GM18858 (cell line): ENCODE measurements at regions not wholly inside any gene's neighbourhood (a gene's known extent, or its start where the extent isn't known, plus 50 kb on each side); places are given as distances from the start of the nearest gene placed in this dataset.
A peak's percentile ranks its signal among the peaks of the same experiment; 100 is the strongest.
"Not testable (repeated sequence)": the region's sequence is repeated elsewhere in the genome, so short reads cannot be mapped to it uniquely, and the experiment has no call there.

Source experiments
- ATAC-seq: cut with Tn5 transposase; IDR thresholded peaks from one replicate; pipeline ENCODE4 v1.9.1; 2021; ENCODE audit not compliant: unreplicated experiment

DNA sequence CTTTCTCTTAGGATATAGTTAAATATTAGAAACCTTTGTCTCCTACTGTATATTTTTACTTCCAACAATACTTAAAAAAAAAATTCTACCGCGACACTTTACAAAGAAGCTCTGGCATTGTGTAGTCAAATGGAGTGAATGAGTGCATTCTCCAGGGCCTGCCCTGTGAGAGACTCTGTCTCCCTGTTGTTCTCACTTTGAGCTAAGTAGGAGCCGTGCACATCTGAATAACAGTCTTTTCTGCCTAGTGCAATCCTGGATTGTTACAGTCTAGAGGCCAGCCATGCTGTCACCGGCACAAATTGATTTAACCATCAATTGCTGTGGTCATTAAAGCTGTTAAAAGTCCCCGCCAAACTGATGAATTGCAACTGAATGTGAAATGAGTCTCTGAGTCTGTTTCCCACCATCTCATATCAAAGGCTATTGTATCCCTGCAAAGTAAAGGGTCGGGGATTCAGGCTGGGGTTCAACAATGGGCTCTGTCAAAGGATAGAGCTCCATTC is 156.0 kb downstream of the RFPL4B start:
- no peak for ATAC-seq

DNA sequence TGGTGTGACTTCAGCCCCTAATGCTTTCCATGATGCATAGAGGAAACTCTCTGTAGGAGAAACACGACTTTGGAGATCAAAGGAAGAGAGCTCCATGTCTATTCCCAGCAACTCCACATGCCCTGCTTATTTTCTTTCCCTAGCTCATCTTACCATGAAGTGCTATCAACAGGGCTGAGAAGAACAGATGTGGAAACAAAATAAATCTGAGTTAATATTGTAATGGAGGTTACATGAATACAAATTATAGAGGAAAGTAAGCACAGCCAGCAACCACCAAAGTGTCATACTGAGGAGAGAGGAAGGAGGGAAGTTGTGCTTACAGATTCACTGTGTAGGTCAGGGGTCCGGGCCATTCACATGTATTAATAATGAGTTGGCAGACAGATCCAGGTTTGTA is 157.5 kb downstream of the RFPL4B start:
- no peak for ATAC-seq

DNA sequence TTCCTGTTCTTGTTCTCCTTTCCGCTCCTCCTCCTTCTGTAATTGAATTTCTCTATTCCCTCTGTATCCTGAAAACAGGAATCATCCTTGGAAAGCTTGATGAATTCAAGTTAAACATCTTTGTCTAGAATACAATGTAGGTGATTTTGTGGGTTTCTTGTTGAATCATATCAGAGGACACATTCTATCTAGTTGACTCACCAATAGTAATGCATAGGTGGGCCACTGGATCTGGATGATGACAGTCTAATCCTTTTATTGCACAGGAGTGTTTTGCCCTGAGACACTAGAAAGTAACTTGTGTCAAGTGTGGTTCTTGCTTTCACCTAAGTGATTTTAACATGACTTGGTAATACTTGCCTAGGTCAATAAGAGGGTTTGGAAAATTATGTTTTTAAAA is 164.3 kb downstream of the RFPL4B start:
- no peak for ATAC-seq

DNA sequence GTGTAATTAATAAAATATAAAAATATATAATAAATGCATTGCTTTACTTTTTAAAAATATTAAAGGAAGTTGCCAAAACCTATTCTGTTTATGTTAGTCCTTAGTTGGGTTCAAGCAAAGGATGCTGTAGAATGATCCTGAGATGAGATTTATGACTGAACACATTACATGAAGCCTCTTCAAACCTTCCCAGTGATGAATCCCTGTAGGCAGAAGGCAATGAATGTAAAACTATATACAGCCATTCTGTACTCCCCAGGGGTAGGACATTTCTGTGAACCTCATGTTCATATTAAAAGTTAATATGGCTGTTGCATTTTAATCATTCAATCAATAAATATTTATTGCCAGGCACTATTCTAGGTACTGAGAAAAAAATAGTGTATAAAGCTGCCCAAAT is 166.0 kb downstream of the RFPL4B start:
- no peak for ATAC-seq

DNA sequence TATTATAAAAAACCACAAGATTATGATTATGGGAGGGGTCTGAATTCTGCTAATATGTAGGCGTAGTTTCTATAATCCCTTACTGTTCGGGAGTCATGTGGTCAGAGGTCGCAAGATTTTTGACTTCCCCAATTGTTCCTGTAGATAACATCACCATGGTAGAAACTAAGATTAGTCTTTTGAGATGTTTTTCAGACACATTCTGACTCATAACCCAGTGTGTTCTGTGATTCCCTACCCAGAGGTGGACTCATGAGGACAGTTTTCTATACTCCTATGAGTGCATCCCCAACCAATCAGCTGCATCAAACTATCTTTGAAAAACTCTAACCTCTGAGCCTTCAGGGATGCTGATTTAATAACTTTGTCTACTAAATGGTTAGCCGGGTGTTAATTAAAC is 175.5 kb downstream of the RFPL4B start:
- peak; percentile 59 for ATAC-seq

DNA sequence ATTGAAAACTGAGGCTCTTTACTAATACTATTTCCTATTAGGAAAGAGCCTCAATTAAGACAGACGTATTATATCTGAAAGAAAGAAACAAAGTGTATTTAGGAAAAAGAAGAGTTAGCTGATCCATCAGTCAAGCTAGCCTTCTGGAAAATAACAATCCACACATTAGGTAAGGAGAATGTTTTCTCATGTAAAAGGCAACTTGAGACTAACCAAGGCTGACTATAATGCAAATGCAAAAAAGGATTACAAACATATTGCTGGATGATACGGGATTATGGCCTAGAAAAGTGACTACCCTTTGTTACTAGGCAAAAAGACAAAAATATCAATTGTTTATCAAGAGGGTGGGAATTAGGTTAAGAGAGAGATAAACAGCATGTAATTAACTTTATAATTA is 176.9 kb downstream of the RFPL4B start:
- no peak for ATAC-seq

DNA sequence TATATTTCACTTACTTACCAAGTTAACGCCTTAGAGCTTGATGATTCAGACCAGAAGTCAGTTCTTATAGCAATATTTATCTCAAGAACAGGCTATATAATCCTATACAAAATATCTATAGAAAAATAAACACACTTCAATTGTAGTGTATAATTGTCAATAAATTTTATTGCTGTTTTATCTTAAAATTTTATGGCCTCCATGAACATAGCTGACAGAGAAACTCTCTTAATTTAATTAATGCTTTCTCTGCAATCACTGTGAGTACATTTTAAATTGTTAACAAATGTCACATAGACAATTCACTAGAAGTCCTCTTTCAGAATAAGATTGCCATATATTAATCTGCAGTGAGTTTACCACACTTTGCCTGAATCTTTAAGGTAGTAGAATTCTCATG is 178.6 kb downstream of the RFPL4B start:
- no peak for ATAC-seq

DNA sequence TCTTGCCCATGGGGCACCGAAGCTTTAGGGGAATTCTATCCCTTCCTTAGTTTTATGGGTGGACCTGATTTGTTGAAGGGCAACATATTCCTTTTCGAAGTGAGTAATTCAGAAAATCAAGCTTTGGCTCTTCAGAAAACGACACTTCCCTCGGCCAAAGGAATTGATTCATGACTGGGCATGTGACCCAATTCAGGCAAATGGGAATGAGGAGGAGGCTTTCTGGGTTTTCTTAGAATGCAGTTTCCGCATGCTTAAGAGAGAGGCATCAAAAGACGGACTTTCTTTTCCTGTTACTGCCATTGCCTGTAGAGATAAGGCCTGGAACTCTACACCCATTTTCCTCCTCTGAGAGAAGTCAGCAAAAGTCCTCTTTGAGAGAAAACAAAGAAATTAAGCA is 179.5 kb downstream of the RFPL4B start:
- ATAC-seq, result no peak

DNA sequence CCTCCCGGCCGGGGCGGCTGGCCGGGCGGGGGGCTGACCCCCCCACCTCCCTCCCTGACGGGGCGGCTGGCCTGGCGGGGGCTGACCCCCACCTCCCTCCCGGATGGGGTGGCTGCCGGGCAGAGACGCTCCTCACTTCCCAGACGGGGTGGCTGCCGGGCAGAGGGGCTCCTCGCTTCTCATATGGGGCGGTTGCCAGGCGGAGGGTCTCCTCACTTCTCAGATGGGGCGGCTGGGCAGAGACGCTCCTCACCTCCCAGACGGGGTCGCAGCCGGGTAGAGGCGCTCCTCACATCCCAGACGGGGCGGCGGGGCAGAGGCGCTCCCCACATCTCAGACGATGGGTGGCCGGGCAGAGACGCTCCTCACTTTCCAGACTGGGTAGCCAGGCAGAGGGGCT is 181.2 kb downstream of the RFPL4B start:
- not testable (repeated sequence) for ATAC-seq

DNA sequence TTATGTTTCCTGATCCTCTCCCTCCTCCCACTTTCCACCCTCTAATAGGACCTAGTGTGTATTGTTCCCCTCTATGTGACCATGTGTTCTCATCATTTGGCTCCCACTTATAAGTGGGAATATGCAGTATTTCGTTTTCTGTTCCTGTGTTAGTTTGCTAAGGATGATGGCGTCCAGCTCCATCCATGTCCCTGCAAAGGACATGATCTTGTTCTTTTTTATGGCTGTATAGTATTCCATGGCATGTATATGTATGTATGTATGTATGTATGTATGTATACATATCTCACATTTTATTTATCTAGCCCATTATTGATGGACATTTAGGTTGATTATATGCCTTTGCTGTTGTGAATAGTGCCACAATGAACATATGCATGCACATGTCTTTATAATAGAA is 188.7 kb downstream of the RFPL4B start:
- ATAC-seq, result no peak

DNA sequence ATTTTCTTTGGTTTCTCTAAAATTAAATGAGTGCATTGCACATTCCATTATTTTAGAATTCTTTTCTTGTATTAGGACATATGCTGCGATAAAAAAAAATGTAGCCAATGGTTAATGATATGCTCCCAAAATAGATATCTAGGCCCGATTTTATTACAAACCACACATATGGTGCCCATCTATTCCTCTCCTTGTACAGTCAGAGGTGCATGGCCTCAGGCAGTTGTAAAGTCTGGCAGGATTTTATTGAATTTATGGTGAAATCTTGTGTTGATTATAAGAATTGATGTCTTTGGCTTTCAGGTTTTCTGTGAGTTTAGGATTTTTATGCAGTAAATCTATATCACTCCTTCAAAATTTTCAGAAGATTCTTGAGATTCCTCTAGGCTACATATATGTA is 192.2 kb downstream of the RFPL4B start:
- ATAC-seq, result no peak

DNA sequence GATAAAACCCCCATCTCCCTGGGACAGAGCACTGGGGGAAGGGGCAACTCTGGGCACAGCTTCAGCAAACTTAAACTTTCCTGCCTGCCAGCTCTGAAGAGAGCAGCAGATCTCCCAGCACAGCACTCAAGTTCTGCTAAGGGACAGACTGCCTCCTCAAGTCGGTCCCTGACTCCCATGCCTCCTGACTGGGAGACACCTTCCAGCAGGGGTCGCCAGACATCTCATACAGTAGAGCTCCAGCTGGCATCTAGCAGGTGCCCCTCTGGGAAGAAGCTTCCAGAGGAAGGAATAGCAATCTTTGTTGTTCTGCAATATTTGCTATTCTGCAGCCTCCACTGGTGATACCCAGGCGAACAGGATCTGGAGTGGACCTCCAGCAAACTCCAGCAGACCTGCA is 194.7 kb downstream of the RFPL4B start:
- not testable (repeated sequence) for ATAC-seq

DNA sequence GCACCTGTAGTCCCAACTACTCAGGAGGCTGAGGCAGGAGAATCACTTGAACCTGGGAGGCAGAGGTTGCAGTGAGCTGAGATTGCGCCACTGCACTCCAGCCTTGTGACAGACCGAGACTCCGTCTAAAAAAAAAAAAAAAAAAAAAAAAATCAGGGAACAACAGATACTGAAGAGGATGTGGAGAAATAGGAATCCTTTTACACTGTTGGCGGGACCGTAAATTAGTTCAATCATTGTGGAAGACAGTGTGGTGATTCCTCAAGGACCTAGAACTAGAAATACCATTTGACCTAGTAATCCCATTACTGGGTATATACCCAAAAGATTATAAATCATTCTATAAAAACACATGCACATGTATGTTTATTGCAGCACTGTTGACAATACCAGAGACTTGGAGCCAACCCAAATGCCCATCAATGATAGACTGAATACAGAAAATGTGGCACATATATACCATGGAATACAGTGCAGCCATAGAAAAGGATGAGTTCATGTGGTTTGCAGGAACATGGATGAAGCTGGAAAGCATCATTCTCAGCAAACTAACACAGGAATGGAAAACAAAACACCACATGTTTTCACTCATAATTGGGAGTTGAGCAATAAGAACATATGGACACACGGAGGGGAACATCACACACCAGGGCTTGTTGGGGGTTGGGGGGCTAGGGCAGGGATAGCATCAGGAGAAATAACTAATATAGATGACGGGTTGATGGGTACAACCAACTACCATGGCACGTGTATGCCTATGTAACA is 200.4 kb downstream of the RFPL4B start:
- ATAC-seq, result not testable (repeated sequence)

DNA sequence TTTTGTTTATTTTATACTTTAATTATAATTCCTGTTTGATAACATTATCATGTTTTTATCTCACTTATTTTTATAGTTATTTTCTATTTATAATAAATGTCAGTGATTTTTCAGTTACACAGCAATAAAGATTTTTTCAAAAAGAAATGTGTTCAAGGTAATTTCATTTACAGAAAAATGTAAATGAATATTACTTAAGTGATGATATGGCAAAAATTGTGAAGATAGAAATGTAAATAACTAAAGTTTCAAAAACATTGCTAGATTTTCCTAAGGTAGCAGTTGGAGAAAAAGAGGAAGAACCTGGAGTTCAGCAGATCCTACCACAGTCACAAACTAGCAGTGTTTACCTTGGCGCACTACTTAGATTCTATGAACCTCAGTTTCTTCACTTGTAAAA is 202.6 kb downstream of the RFPL4B start:
- ATAC-seq, result no peak

DNA sequence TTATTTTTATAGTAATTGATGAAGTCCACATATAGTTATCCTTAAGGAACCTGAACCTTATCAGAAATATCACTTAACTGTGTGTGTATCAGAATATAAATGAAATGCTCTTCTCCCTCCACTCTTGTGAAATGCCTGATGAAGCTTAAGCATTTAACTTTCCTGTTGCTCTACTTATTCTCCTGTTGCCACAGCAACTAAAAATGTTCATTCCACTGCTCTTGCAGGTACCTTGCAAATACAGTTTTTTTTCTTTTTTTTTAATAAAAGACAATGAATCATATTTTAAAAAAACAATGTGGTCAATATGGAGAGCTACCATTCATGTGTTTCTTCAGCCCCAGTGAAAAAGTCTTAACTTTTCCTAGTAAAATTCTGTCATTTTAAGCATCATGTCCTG is 210.3 kb downstream of the RFPL4B start:
- no peak for ATAC-seq

DNA sequence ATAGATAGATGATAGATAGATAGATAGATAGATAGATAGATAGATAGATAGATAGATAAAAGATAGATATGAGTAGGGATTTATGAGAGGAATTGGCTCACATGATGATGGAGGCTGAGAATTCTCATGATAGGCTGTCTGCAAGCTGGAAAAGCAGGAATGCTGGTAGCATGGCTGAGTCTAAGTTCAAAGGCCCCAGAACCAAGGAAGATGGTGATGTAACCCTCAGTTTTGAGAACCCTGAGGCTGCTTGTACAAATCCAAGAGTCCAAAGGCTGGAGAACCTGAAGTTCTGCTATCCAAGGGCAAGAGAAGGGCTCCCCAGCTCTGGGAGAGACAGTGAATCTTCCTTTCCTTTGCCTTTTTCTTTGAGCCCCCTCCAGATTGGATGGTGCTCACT is 210.8 kb downstream of the RFPL4B start:
- no peak for ATAC-seq

DNA sequence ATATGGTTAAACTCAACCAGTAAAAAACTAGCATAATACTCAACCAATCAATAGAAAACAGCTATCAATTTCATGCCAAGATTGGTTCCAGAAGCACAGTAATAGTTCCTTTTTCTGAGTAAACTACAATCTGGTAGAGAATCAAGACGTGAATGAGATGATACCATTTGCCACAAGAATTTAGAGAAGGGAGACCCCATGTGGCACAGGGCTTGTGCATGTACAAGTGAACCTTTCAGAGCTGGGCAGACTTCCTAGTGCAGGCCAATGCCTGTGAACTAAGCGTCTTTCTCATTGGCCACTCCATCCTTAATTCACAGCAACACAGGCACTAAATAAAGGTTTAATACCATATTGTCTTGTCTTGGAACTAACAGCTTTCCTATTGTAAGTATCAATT is 213.5 kb downstream of the RFPL4B start:
- no peak for ATAC-seq

DNA sequence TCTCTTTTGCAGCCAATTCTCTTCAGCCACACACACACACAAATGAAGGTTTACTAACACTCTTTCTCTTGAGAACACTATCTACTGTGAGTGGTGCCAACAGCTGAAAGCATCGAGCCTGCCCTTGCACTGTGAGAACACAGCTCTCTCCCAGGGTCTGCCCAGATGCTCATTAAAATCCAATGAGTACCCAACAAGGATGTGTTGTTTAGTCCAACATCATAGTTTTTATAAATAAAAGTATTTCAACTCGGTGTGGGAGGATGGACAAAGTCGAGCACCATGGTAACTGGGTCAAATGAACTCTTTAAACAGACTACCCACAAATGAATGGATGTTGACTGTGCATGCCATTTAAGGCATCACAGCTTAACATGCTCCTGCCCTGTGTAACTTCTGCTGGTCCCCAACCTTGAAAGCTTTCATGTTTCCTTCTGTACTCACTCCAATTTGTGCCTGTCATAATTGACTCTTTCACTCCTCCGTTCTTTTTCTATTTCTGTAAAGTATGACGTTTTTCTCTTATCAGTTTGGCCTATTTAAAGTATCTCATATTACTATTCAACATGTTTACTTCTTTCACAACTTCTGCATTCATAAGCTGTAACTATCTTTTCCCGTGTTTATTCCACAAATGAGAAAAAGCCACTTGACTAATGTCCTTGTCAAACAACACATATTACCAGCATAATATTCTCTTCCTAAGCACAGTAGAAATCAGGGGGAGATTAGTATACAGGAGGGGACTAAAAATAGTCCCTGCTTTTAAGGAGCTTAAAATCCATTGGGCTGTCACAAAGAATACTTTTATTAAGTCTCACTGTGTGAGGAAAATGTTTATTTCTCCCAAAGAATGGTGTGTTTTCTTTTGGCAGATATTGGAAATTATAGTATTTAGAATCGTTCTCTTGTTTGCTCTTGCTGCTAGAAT is 215.4 kb downstream of the RFPL4B start:
- ATAC-seq, result no peak

DNA sequence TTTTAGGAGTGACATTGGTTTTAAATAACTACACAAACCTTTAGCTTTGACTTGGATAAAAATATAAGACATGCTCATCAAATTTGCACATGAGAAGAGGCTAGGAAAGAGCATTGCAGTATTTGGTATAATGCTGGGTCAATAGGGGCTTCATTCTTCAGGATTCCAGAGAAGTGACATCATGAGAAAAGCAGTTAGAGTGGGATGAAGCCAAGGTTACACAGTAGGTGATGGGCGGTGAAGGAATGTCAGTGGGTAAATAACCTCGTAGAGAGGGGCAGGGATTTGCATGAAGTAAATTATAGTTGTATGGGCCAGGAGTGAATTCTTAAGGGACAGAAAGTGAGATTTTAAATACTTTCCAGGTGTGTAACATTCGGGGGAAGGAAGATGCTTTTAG is 216.2 kb downstream of the RFPL4B start:
- ATAC-seq, result no peak

DNA sequence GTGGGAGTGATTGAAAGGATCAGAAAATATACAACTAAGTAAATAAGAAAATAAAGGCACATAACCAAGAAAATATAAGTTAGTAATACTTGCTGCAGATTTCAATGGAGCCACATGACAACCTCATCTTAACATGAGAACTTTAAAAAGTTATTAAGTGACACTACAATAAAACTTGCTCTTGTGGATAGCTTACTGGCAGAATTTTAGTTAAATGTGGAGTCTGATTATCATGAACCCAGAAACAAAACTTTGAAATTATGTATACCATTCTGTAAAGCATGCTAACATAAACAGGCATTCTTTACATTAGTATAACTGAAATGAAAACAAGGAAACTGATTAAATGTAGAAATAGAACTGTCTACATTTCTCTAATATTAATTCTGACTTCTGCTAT is 220.9 kb downstream of the RFPL4B start:
- ATAC-seq, result no peak

DNA sequence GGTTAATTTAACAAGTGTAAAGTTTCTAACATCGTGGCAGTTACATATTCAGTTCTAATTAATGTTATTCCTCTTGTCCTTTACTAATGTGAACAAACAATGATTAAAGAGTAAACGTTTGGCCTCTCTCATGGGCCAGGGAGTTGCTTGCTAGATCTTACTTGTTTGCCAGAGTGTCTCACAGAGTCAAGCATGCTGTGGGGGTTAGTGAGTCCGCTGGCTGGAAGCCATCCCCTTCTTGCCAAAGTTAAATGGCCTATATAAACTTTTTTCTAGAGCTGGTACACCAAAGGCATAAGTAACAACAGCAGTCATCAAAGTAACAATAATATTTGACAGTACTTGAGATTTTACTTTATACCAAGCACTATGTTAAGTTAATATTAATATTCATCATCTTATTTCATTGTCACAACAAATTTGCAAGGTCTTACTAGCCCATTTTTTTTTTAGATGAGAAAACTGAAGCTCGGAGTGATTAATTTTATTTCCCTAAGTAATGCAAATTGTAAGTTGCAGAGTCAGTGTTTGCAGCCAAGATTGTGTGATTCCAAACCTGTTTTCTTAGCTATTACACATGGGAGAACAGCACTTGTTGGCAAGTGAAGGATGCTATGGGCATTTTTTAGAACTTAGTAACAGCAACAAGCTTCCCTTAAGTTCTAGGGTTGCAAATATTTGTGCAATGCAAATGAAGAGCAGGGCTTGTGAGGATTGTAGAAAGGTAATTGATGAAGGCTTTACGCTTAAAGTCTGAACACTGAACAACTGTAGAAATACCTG is 224.5 kb downstream of the RFPL4B start:
- ATAC-seq, result no peak
